Liver (tissue), 3 donors: ENCODE measurements at regions not wholly inside any gene's neighbourhood (a gene's known extent, or its start where the extent isn't known, plus 50 kb on each side); places are given as distances from the start of the nearest gene placed in this dataset.

Experiments used
- EGR1 ChIP-seq, 2 donors: IDR thresholded peaks; 2 replicates each; pipeline ENCODE4 v1.6.1; 2016 to 2018; ENCODE audit warnings: antibody characterized with exemption in 2 of 2, low read depth in 2 of 2
- GABPA ChIP-seq, 2 donors: IDR thresholded peaks in 1 of 2; conservative IDR thresholded peaks in 1 of 2; 2 replicates each; pipeline ENCODE4 v1.6.1; 2016; ENCODE audit warnings: antibody characterized with exemption in 2 of 2, mild to moderate bottlenecking in 1 of 2, moderate library complexity in 1 of 2
- RAD21 ChIP-seq, 2 donors: IDR thresholded peaks; 2 replicates each; pipeline ENCODE4 v1.6.1; 2016; ENCODE audit warnings: antibody characterized with exemption in 2 of 2, mild to moderate bottlenecking in 2 of 2
- TF ChIP-seq, protein P1 (sequence below): fragments of 150-350 bp; IDR thresholded peaks from 2 replicates; pipeline ENCODE4 v1.5.1; 2017; ENCODE audit warnings: improper control_type of control experiment, low read depth, low read length; ENCODE audit not compliant: missing input control
- donor health status: healthy.
- donor health status: healthy.

DNA sequence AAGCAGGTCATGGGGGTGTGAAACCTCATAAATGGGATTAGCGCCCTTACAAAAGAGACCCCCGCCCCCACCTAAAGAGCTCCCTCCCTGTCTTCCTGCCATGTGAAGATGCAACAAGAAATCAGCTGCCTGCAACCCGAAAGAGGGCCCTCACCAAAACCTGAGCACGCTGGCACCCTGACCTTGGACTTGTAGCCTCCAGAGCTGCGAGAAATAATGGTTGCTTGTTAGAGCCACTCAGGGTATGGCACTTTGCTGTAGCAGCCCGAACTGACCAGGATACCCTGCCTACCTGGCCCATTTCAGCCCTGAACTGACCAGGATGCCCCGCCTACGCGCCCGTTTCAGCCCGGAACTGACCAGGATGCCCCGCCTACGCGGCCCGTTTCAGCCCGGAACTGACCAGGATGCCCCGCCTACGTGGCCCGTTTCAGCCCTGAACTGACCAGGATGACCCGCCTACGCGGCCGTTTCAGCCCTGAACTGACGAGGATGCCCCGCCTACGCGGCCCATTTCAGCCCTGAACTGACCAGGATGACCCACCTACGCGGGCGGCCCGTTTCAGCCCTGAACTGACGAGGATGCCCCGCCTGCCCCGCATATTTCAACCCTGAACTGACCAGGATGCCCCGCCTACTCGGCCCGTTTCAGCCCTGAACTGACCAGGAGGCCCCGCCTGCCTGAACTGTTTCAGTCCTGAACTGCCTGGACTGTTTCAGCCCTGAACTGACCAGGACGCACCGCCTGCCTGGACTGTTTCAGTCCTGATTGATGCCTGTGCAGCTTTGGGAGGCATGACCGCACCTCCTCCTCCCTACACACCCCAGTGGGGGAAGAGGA lies 120.0 kb downstream of the UQCRFS1 start:
- TF ChIP-seq RAD21 (IDR thresholded peaks at IDR 0.05) = no peak
- TF ChIP-seq GABPA (IDR thresholded peaks at IDR 0.05 in 1 of 2, conservative IDR thresholded peaks at IDR 0.05 in 1 of 2) = no peak
- no peak for TF ChIP-seq EGR1 (IDR thresholded peaks at IDR 0.05; ENCODE audit: low read depth in 2 of 2)
- TF ChIP-seq, protein P1, sequence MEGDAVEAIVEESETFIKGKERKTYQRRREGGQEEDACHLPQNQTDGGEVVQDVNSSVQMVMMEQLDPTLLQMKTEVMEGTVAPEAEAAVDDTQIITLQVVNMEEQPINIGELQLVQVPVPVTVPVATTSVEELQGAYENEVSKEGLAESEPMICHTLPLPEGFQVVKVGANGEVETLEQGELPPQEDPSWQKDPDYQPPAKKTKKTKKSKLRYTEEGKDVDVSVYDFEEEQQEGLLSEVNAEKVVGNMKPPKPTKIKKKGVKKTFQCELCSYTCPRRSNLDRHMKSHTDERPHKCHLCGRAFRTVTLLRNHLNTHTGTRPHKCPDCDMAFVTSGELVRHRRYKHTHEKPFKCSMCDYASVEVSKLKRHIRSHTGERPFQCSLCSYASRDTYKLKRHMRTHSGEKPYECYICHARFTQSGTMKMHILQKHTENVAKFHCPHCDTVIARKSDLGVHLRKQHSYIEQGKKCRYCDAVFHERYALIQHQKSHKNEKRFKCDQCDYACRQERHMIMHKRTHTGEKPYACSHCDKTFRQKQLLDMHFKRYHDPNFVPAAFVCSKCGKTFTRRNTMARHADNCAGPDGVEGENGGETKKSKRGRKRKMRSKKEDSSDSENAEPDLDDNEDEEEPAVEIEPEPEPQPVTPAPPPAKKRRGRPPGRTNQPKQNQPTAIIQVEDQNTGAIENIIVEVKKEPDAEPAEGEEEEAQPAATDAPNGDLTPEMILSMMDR = no peak
